Endothelial cell of umbilical vein (primary cell): ENCODE measurements at regions not wholly inside any gene's neighbourhood (a gene's known extent, or its start where the extent isn't known, plus 50 kb on each side); places are given as distances from the start of the nearest gene placed in this dataset.

Experiments
- CTCF ChIP-seq, 2 donors: IDR thresholded peaks; 1 replicate in 1 of 2; 2 replicates in 1 of 2; pipeline ENCODE4 v1.5.1; 2011; ENCODE audit warnings: low read length in 2 of 2, mild to moderate bottlenecking in 2 of 2, moderate library complexity in 2 of 2, control low read depth in 1 of 2, inconsistent platforms in 1 of 2, low read depth in 1 of 2; ENCODE audit not compliant: insufficient read depth in 1 of 2; ENCODE audit errors: extremely low read depth in 1 of 2
- EZH2 ChIP-seq: IDR thresholded peaks from 2 replicates; pipeline ENCODE4 v1.6.1; 2012; ENCODE audit warnings: borderline replicate concordance, low read depth, mild to moderate bottlenecking, moderate library complexity, low read length, inconsistent platforms; ENCODE audit not compliant: severe bottlenecking
- JUN ChIP-seq: IDR thresholded peaks from 2 replicates; pipeline ENCODE4 v1.6.1; 2011; ENCODE audit warnings: borderline replicate concordance, low read depth; ENCODE audit not compliant: insufficient read length, insufficient read depth
- POLR2A ChIP-seq: IDR thresholded peaks from 2 replicates; pipeline ENCODE4 v1.6.1; 2012; ENCODE audit warnings: low read depth, mild to moderate bottlenecking, control low read depth, low read length

DNA sequence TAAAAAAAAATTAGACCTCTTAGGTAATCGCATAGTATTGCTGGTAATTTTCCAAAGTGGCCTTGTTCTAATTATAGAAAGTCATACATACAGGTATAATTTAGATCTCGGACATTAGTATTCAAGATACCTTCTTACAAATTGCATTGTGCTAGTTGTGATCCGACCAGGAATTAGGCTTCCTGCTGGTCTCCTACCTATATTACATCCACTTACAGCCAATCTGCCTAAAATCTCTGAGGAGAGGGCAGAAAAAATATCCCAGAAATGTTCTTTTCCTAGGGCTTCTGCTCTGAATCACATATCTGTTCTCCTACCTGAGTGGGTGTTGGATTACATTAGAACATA lies 314.7 kb upstream of the GULP1 start:
- TF ChIP-seq EZH2 (no peak), POLR2A (no peak), CTCF (IDR thresholded peaks at IDR 0.05; ENCODE audit: extremely low read depth in 1 of 2, insufficient read depth in 1 of 2, low read depth in 1 of 2, low read length in 2 of 2) (no peak), JUN (no peak)
